ENCODE measurements at regions not wholly inside any gene's neighbourhood (a gene's known extent, or its start where the extent isn't known, plus 50 kb on each side); places are given as distances from the start of the nearest gene placed in this dataset.

- no peaks in the 10 kb centered on the region for H3K9me3 ChIP-seq (replicated peaks; ENCODE audit: control insufficient read depth, low read depth, low read length)
- no peak overlapping the region for H3K27ac ChIP-seq (ENCODE audit: low read length)
- H3K36me3 ChIP-seq (ENCODE audit: control insufficient read depth, insufficient read depth, low read length), result no peaks in the 10 kb centered on the region
- H3K4me3 ChIP-seq (ENCODE audit: low read length), result no peak overlapping the region
- no CpG with 5 or more reads among the region's 5 CpGs for WGBS (ENCODE audit: insufficient coverage)
- no peaks in the 10 kb centered on the region for H3K4me1 ChIP-seq (ENCODE audit: control insufficient read depth, insufficient read depth, low read length)
- no peaks in the 10 kb centered on the region for H3K27me3 ChIP-seq (ENCODE audit: control insufficient read depth, insufficient read depth, low read length)
- no peak for DNase-seq
These were observed 140.2 kb upstream of the AHR start for GRCh38 chr7:17158261-17158660.

DNA sequence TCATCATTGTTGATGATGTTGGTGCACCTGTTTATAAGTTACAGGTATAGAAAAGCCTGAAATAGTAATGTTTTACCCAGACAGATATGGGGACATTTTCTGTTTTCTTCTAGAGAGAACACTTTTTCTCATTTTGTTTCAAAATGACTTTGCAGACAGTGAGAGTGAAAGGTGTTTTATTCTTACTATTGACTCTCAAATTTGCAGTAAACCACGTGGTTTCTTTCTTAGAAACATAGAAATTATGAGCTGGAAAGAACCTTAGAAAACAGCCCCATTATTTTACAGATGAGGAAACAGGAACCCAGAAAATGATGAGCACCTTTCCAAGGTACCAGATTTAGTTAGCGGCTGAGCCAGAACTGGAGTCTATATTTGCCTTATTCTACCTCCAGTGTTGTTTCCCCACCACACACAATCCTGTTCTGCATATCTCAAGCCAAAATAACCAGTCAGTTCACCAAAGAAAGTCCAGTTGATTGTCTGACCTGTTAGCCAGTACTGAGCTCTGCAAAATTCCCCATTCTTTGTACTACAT, 138.9 kb upstream of the AHR start:
- DNase-seq, result no peak
- no peaks in the 10 kb centered on the region for H3K4me1 ChIP-seq (ENCODE audit: control insufficient read depth, insufficient read depth, low read length)
- H3K9me3 ChIP-seq (replicated peaks; ENCODE audit: control insufficient read depth, low read depth, low read length), result no peaks in the 10 kb centered on the region
- no peak overlapping the region for H3K4me3 ChIP-seq (ENCODE audit: low read length)
- no peak overlapping the region for H3K27ac ChIP-seq (ENCODE audit: low read length)
- H3K36me3 ChIP-seq (ENCODE audit: control insufficient read depth, insufficient read depth, low read length), result no peaks in the 10 kb centered on the region
- WGBS (ENCODE audit: insufficient coverage), result 80% methylated on average over 1 of the region's 2 CpGs
- H3K27me3 ChIP-seq (ENCODE audit: control insufficient read depth, insufficient read depth, low read length), result no peaks in the 10 kb centered on the region

- H3K4me3 ChIP-seq (ENCODE audit: low read length), result no peak overlapping the region
- 60% methylated on average over 1 of the region's 4 CpGs for WGBS (ENCODE audit: insufficient coverage)
These were observed 131.6 kb upstream of the AHR start for GRCh38 chr7:17166824-17167379.

GRCh38 chr7:17168416-17168815, 130.0 kb upstream of the AHR start:
- no peaks in the 10 kb centered on the region for H3K4me1 ChIP-seq (ENCODE audit: control insufficient read depth, insufficient read depth, low read length)
- no peak overlapping the region for H3K27ac ChIP-seq (ENCODE audit: low read length)
- H3K36me3 ChIP-seq (ENCODE audit: control insufficient read depth, insufficient read depth, low read length), result no peaks in the 10 kb centered on the region
- no peaks in the 10 kb centered on the region for H3K9me3 ChIP-seq (replicated peaks; ENCODE audit: control insufficient read depth, low read depth, low read length)
- DNase-seq, result no peak
- 67% methylated on average over 1 of the region's 2 CpGs for WGBS (ENCODE audit: insufficient coverage)
- no peaks in the 10 kb centered on the region for H3K27me3 ChIP-seq (ENCODE audit: control insufficient read depth, insufficient read depth, low read length)
- no peak overlapping the region for H3K4me3 ChIP-seq (ENCODE audit: low read length)

More at GRCh38 chr7:17166824-17167379, 131.6 kb upstream of the AHR start:
- Histone ChIP-seq H3K36me3 (ENCODE audit: control insufficient read depth, insufficient read depth, low read length) (no peaks in the 10 kb centered on the region), H3K27me3 (ENCODE audit: control insufficient read depth, insufficient read depth, low read length) (no peaks in the 10 kb centered on the region), H3K9me3 (replicated peaks; ENCODE audit: control insufficient read depth, low read depth, low read length) (no peaks in the 10 kb centered on the region), H3K4me1 (ENCODE audit: control insufficient read depth, insufficient read depth, low read length) (no peaks in the 10 kb centered on the region), H3K27ac (ENCODE audit: low read length) (no peak overlapping the region)
- no peak for DNase-seq

- Histone ChIP-seq H3K27me3 (ENCODE audit: control insufficient read depth, insufficient read depth, low read length) (no peaks in the 10 kb centered on the region), H3K9me3 (replicated peaks; ENCODE audit: control insufficient read depth, low read depth, low read length) (no peaks in the 10 kb centered on the region), H3K36me3 (ENCODE audit: control insufficient read depth, insufficient read depth, low read length) (no peaks in the 10 kb centered on the region), H3K27ac (ENCODE audit: low read length) (no peak overlapping the region), H3K4me3 (ENCODE audit: low read length) (no peak overlapping the region), H3K4me1 (ENCODE audit: control insufficient read depth, insufficient read depth, low read length) (no peaks in the 10 kb centered on the region)
- no peak for DNase-seq
- WGBS (ENCODE audit: insufficient coverage), result no CpG with 5 or more reads among the region's 3 CpGs
These were observed 127.0 kb upstream of the AHR start for GRCh38 chr7:17171427-17171826.

DNA sequence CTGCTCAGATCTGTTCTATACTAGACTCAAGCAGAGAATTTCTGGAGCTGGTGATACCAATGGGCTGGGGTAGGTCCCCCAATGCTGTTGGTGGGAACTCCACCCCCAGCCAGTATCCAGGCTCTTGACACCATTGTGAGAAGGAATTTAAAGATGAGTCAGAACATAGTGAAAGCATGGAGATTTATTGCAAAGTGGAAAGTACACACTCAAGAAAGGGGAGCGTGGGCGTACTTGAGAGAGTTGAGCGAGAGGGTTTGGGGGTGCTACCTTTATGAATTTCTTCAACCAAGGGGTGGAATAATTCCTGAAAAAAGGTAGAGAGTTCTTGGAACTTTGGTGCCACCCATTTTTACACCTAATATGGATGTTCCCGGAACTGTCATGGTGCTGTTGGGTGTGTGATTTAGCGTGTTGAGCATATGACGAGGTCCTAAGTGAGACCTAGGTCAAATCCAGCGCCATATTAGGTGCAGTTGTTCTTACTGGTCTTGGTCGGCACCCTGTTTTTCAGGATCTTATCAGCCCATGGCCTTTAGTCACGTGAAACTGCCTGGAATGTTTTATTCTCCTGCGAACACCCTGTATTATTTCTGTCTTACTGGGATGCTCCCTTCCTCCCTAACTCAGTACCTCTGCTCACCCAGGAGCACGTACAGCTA, 122.0 kb upstream of the AHR start:
- WGBS (ENCODE audit: insufficient coverage), result 87% methylated on average over 5 of the region's 11 CpGs
- Histone ChIP-seq H3K36me3 (ENCODE audit: control insufficient read depth, insufficient read depth, low read length) (no peaks in the 10 kb centered on the region), H3K4me3 (ENCODE audit: low read length) (no peak overlapping the region), H3K9me3 (replicated peaks; ENCODE audit: control insufficient read depth, low read depth, low read length) (no peaks in the 10 kb centered on the region), H3K4me1 (ENCODE audit: control insufficient read depth, insufficient read depth, low read length) (no peaks in the 10 kb centered on the region), H3K27me3 (ENCODE audit: control insufficient read depth, insufficient read depth, low read length) (no peaks in the 10 kb centered on the region), H3K27ac (ENCODE audit: low read length) (no peak overlapping the region)
- no peak for DNase-seq

DNA sequence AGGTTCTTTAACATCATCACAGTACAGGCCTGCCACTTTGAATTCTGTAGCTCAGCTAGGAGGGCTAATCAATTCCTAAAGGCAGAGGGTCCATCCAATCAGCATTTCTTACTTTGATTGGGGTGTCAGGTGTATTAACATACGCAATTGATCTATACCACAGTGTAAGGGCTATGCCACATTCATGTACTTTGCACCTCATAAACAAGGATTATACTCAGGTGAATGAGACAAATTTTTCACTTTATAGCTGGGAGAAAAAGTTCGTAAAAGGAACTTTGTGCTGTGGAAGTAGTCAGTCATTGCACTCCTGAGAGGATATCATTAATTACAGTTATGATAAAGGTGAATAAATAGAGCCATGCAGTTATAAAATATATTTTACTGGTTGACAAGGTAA, 119.9 kb upstream of the AHR start:
- Histone ChIP-seq H3K27ac (ENCODE audit: low read length) (no peak overlapping the region), H3K36me3 (ENCODE audit: control insufficient read depth, insufficient read depth, low read length) (no peaks in the 10 kb centered on the region), H3K27me3 (ENCODE audit: control insufficient read depth, insufficient read depth, low read length) (no peaks in the 10 kb centered on the region), H3K9me3 (replicated peaks; ENCODE audit: control insufficient read depth, low read depth, low read length) (no peaks in the 10 kb centered on the region), H3K4me1 (ENCODE audit: control insufficient read depth, insufficient read depth, low read length) (no peaks in the 10 kb centered on the region), H3K4me3 (ENCODE audit: low read length) (no peak overlapping the region)
- no peak for DNase-seq
- no CpG with 5 or more reads among the region's 2 CpGs for WGBS (ENCODE audit: insufficient coverage)

DNA sequence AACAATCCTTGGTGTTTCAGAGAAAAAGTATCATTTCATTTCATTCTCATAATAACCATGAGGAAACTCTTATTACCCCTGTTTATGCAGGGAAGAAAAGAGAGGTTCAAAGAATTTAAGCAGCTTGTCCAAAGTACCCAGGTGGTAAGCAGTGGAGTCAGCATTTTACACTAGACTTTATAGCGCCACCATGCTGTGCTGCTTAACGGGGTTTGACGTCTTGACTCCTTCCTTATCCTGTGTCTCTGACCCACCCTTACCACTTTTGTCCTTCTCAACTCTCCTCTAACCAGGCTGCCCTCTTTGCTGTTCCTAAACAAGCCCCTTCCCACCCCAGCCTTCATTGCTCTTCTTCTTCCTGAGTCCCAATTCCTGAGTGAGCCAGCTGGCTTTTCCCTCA, 117.0 kb upstream of the AHR start:
- no peak overlapping the region for H3K4me3 ChIP-seq (ENCODE audit: low read length)
- H3K27ac ChIP-seq (ENCODE audit: low read length), result no peak overlapping the region
- no peaks in the 10 kb centered on the region for H3K36me3 ChIP-seq (ENCODE audit: control insufficient read depth, insufficient read depth, low read length)
- 61% methylated on average over 3 of the region's 3 CpGs for WGBS (ENCODE audit: insufficient coverage)
- no peak for DNase-seq
- no peaks in the 10 kb centered on the region for H3K9me3 ChIP-seq (replicated peaks; ENCODE audit: control insufficient read depth, low read depth, low read length)
- H3K27me3 ChIP-seq (ENCODE audit: control insufficient read depth, insufficient read depth, low read length), result no peaks in the 10 kb centered on the region
- no peaks in the 10 kb centered on the region for H3K4me1 ChIP-seq (ENCODE audit: control insufficient read depth, insufficient read depth, low read length)

DNA sequence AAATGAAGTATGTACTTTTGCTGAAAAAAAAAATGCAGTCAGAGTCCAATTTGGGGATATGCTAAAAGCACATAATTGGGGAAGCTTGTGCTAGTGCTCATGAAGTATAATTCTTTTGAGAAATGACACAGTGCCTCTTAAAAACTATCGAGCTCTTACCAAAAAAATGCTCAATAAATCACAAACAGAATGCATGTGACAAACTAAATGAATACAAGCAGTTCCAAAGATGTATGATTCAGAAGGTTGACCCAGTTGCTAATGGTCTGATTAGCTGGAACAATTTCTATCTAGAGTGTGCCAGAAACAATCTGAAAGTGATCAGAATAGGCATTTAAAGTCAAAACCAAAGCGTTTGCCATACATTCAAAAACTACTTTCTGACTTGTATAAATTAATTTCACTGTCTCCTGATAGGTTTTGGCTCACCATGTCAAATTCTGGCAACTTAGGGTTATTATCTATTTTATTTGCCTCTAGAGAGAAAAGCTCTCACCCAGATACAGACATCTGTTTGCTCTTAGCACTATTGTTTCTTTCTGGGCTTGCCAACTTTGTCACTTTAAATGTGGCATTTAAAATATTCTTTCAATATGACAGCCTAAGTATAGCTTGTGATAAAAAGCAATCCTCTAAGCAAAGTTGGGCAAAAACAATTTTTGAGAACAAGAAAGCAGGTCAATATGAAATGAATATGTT, 114.7 kb upstream of the AHR start:
- H3K9me3 ChIP-seq (replicated peaks; ENCODE audit: control insufficient read depth, low read depth, low read length), result no peaks in the 10 kb centered on the region
- no CpG with 5 or more reads among the region's 2 CpGs for WGBS (ENCODE audit: insufficient coverage)
- no peak overlapping the region for H3K27ac ChIP-seq (ENCODE audit: low read length)
- no peaks in the 10 kb centered on the region for H3K36me3 ChIP-seq (ENCODE audit: control insufficient read depth, insufficient read depth, low read length)
- H3K4me3 ChIP-seq (ENCODE audit: low read length), result no peak overlapping the region
- peak; percentile 15 for DNase-seq
- H3K4me1 ChIP-seq (ENCODE audit: control insufficient read depth, insufficient read depth, low read length), result no peaks in the 10 kb centered on the region
- H3K27me3 ChIP-seq (ENCODE audit: control insufficient read depth, insufficient read depth, low read length), result no peaks in the 10 kb centered on the region

DNA sequence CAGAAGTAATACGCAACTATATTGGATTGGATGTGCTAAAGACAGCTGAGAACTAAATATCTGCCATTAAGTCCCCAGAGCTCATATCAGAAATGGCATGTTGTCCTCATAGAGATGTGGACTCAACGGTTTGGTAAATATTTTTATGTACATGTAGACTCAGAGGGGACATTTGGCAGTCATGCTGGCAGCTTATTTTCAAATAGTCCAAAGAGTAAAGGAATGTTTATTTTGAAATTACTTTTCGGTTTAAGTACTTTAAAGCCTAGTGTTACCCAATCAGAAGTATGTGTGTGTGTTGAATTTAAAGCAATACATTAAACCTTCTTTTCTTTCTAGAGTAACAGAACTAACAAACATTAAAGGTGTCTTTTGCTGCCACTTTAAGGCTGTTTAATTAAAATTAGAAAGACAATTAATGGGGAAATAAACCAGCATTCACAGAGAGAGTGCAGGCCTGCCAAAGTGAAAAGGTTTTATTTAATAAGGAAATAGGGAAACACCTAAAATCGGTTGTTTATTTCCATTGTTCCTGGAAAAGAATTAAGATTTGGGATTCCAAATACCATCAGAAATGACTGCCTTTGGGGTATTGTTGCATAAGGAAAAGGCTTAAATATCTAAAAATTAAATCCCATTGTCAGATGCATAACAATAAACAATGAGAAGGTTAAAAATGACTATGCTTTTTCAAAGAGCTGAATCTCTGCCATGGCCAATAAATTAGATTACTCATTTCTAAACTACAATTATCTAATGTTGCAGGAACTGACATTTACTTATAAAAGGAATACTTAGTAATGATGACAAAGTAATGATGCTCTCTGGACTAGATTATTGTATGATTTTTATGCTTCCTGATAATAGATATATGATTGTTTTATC, 113.4 kb upstream of the AHR start:
- no peaks in the 10 kb centered on the region for H3K9me3 ChIP-seq (replicated peaks; ENCODE audit: control insufficient read depth, low read depth, low read length)
- no peaks in the 10 kb centered on the region for H3K36me3 ChIP-seq (ENCODE audit: control insufficient read depth, insufficient read depth, low read length)
- 50% methylated on average over 1 of the region's 4 CpGs for WGBS (ENCODE audit: insufficient coverage)
- no peaks in the 10 kb centered on the region for H3K27me3 ChIP-seq (ENCODE audit: control insufficient read depth, insufficient read depth, low read length)
- no peaks in the 10 kb centered on the region for H3K4me1 ChIP-seq (ENCODE audit: control insufficient read depth, insufficient read depth, low read length)
- H3K27ac ChIP-seq (ENCODE audit: low read length), result no peak overlapping the region
- peak; percentile 17 for DNase-seq
- no peak overlapping the region for H3K4me3 ChIP-seq (ENCODE audit: low read length)
